ENCODE measurements at regions not wholly inside any gene's neighbourhood (a gene's known extent, or its start where the extent isn't known, plus 50 kb on each side); places are given as distances from the start of the nearest gene placed in this dataset.

- TF ChIP-seq NR2C2 (CRISPR knock-in tag; IDR thresholded peaks at IDR 0.05): no peak
- no peak for TF ChIP-seq ZMAT4 (CRISPR knock-in tag; IDR thresholded peaks at IDR 0.05)
- no peak for TF ChIP-seq SMAD4 (CRISPR knock-in tag; IDR thresholded peaks at IDR 0.05)
- no peak for TF ChIP-seq ERG (CRISPR knock-in tag; IDR thresholded peaks at IDR 0.05)
- no peak for TF ChIP-seq FOXP1 (CRISPR knock-in tag; IDR thresholded peaks at IDR 0.05; ENCODE audit: borderline replicate concordance)
- no peak for TF ChIP-seq NR1H2 (CRISPR knock-in tag; IDR thresholded peaks at IDR 0.05)
- no peak for TF ChIP-seq ZNF416 (CRISPR knock-in tag; IDR thresholded peaks at IDR 0.05)
- TF ChIP-seq CBFB (CRISPR knock-in tag; IDR thresholded peaks at IDR 0.05; ENCODE audit: low read depth): no peak
- no peak for TF ChIP-seq E2F5 (CRISPR knock-in tag; IDR thresholded peaks at IDR 0.05)
- no peak for TF ChIP-seq NFYB (CRISPR knock-in tag; conservative IDR thresholded peaks at IDR 0.05; ENCODE audit: low read depth)
- no peak for TF ChIP-seq CTCF (IDR thresholded peaks at IDR 0.05)
- no peak for TF ChIP-seq GRHL2 (CRISPR knock-in tag; IDR thresholded peaks at IDR 0.05; ENCODE audit: insufficient replicate concordance, severe bottlenecking)
These were observed 636.0 kb downstream of the NR2F1-AS1 start for GRCh38 chr5:92944903-92945604.
